ENCODE measurements at regions not wholly inside any gene's neighbourhood (a gene's known extent, or its start where the extent isn't known, plus 50 kb on each side); places are given as distances from the start of the nearest gene placed in this dataset.

- H3K9me3 ChIP-seq (ENCODE audit: control insufficient read depth, insufficient read depth, low read length) = no peaks in the 10 kb centered on the region
- Mint-ChIP-seq H3K36me3 (no peaks in the 10 kb centered on the region), H3K9me3 (no peaks in the 10 kb centered on the region), H3K27me3 (ENCODE audit: low read depth in 2 of 2) (no peaks in the 10 kb centered on the region), H3K4me3 (no peak overlapping the region), H3K4me1 (no peaks in the 10 kb centered on the region), H3K27ac (no peak overlapping the region)
- intact Hi-C loops (cut with micrococcal nuclease) = no loop called here
- H3K4me3 ChIP-seq (ENCODE audit: low read length) = no peak overlapping the region
- ATAC-seq = no peak
- no peak for TF ChIP-seq CTCF (IDR thresholded peaks at IDR 0.05)
- no peak overlapping the region for H3K27ac ChIP-seq (ENCODE audit: low read length)
- H3K4me1 ChIP-seq (ENCODE audit: control insufficient read depth, insufficient read depth, low read length) = no peaks in the 10 kb centered on the region
- no peaks in the 10 kb centered on the region for H3K27me3 ChIP-seq (ENCODE audit: control insufficient read depth, insufficient read depth, low read length)
- H3K36me3 ChIP-seq (ENCODE audit: control insufficient read depth, insufficient read depth, low read length) = no peaks in the 10 kb centered on the region
- DNase-seq = no peak
- whole genome bisulfite sequencing (ENCODE audit: insufficient coverage) = 89% methylated on average over 38 of the region's 38 CpGs
Observed at GRCh38 chr7:156004265-156005201, 192.3 kb upstream of the SHH start.

DNA sequence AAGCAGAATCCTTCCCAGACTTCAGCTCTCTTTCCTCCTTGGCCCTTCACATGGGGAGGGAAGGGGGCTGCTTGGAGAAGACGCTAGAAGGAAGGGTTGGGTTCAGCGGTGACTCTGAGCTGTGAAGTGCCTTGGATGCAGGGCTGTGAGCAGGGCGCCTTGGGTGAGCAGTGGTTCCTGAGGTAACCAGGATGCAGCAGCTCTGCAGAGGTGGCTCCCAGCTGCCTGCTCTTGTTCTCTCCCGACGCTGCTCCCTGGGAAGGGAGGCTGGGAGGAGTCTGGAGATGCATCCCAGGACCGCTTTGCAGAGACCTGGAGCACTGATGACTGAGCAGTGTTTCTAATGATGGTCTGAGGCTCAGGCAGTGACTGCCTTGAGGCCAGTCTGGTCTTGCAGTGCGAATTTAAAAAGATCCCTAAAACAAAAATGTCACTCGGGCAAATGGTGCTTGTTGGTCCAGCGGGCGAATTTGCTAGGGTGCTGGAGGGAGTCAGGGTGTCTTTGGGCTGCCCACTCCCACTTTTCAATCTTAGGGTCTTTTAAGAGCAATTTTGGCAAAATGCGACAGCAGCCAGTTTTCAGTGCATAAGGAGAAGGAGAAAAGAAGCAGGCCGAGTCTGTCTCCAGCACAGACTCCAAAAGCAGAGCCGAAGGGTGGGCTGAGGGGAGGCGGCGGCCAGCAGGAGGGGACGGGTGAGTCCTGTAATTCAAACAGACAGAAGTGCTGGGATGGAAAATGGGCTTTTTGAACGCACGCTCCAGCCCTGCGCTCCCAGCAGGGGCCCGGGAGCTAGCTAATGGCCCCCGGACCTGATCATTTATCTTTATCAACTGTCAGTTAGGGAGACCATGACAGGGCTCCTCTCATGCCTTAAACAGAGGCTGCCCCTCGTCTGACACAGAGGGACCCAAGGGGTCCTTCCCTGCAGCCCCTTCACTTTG is 191.2 kb upstream of the SHH start:
- no peak overlapping the region for H3K4me3 Mint-ChIP-seq
- H3K27me3 ChIP-seq (ENCODE audit: control insufficient read depth, insufficient read depth, low read length) = no peaks in the 10 kb centered on the region
- H3K27me3 Mint-ChIP-seq (ENCODE audit: low read depth in 2 of 2) = no peaks in the 10 kb centered on the region
- intact Hi-C loops (cut with micrococcal nuclease) = no loop called here
- no peaks in the 10 kb centered on the region for H3K9me3 Mint-ChIP-seq
- H3K4me1 ChIP-seq (ENCODE audit: control insufficient read depth, insufficient read depth, low read length) = peaks cover 6% of the 10 kb centered on the region
- no peaks in the 10 kb centered on the region for H3K4me1 Mint-ChIP-seq
- H3K4me3 ChIP-seq (ENCODE audit: low read length) = no peak overlapping the region
- H3K27ac ChIP-seq (ENCODE audit: low read length) = no peak overlapping the region
- ATAC-seq = no peak
- no peak for TF ChIP-seq CTCF (IDR thresholded peaks at IDR 0.05)
- DNase-seq = no peak
- H3K9me3 ChIP-seq (ENCODE audit: control insufficient read depth, insufficient read depth, low read length) = no peaks in the 10 kb centered on the region
- 88% methylated on average over 22 of the region's 22 CpGs for WGBS (ENCODE audit: insufficient coverage)
- H3K36me3 ChIP-seq (ENCODE audit: control insufficient read depth, insufficient read depth, low read length) = no peaks in the 10 kb centered on the region
- no peaks in the 10 kb centered on the region for H3K36me3 Mint-ChIP-seq
- no peak overlapping the region for H3K27ac Mint-ChIP-seq

GRCh38 chr7:156002362-156003066 is 190.3 kb upstream of the SHH start:
- no peaks in the 10 kb centered on the region for H3K9me3 Mint-ChIP-seq
- intact Hi-C loops (cut with micrococcal nuclease) = no loop called here
- DNase-seq (no peak), ATAC-seq (no peak)
- WGBS (ENCODE audit: insufficient coverage) = 82% methylated on average over 17 of the region's 17 CpGs
- no peaks in the 10 kb centered on the region for H3K4me1 Mint-ChIP-seq
- H3K4me3 Mint-ChIP-seq = no peak overlapping the region
- H3K27me3 Mint-ChIP-seq (ENCODE audit: low read depth in 2 of 2) = peaks cover 0 to under 1% of the 10 kb centered on the region in 2 donors
- no peaks in the 10 kb centered on the region for H3K36me3 Mint-ChIP-seq
- Histone ChIP-seq H3K9me3 (ENCODE audit: control insufficient read depth, insufficient read depth, low read length) (no peaks in the 10 kb centered on the region), H3K27ac (ENCODE audit: low read length) (no peak overlapping the region), H3K4me3 (ENCODE audit: low read length) (no peak overlapping the region), H3K27me3 (ENCODE audit: control insufficient read depth, insufficient read depth, low read length) (no peaks in the 10 kb centered on the region), H3K4me1 (ENCODE audit: control insufficient read depth, insufficient read depth, low read length) (peaks cover 16% of the 10 kb centered on the region), H3K36me3 (ENCODE audit: control insufficient read depth, insufficient read depth, low read length) (no peaks in the 10 kb centered on the region)
- H3K27ac Mint-ChIP-seq = no peak overlapping the region
- TF ChIP-seq CTCF (IDR thresholded peaks at IDR 0.05) = no peak

All from natural killer cell (primary cell).